ENCODE measurements at regions not wholly inside any gene's neighbourhood (a gene's known extent, or its start where the extent isn't known, plus 50 kb on each side); places are given as distances from the start of the nearest gene placed in this dataset.

- H3K36me3 ChIP-seq (ENCODE audit: control insufficient read depth, insufficient read depth, low read length), result no peaks in the 10 kb centered on the region
- TF ChIP-seq EZH2 (IDR thresholded peaks at IDR 0.05; ENCODE audit: low read length, missing control alignments), result no peak
- no peak for TF ChIP-seq CTCF (conservative IDR thresholded peaks at IDR 0.05 in 1 of 2, IDR thresholded peaks at IDR 0.05 in 1 of 2; ENCODE audit: low read depth in 1 of 2, low read length in 2 of 2)
- no peaks in the 10 kb centered on the region for H3K9me3 ChIP-seq (ENCODE audit: control insufficient read depth, insufficient read depth, low read depth, low read length)
- H3K4me2 ChIP-seq (ENCODE audit: extremely low read depth, insufficient read depth, low read length), result no peak overlapping the region
- H3K9ac ChIP-seq (ENCODE audit: insufficient read depth, low read length), result no peak overlapping the region
- no peak overlapping the region for H2AFZ ChIP-seq (ENCODE audit: low read length)
- peak in 1 of 2 donors; percentile 4 for DNase-seq (ENCODE audit: low read depth in 2 of 2)
- H3K79me2 ChIP-seq (ENCODE audit: control insufficient read depth, insufficient read depth, low read length), result no peaks in the 10 kb centered on the region
- H3K4me1 ChIP-seq (ENCODE audit: control insufficient read depth, extremely low read depth, insufficient read depth, low read length), result no peaks in the 10 kb centered on the region
- H3K27ac ChIP-seq (ENCODE audit: insufficient read depth, low read length), result no peak overlapping the region
- no peaks in the 10 kb centered on the region for H4K20me1 ChIP-seq (ENCODE audit: control insufficient read depth, extremely low read depth, insufficient read depth, low read length)
- no peaks in the 10 kb centered on the region for H3K27me3 ChIP-seq (ENCODE audit: control insufficient read depth, insufficient read depth, low read length)
- H3K4me3 ChIP-seq (replicated peaks in 1 of 4; ENCODE audit: control extremely low read depth in 1 of 4, insufficient read depth in 1 of 4, low read depth in 3 of 4, low read length in 4 of 4), result no peak overlapping the region
These were observed 68.0 kb upstream of the ZNF236 start for GRCh38 chr18:76754351-76754750.

- H3K79me2 ChIP-seq (ENCODE audit: control insufficient read depth, insufficient read depth, low read length), result no peaks in the 10 kb centered on the region
- H3K4me1 ChIP-seq (ENCODE audit: control insufficient read depth, extremely low read depth, insufficient read depth, low read length), result no peaks in the 10 kb centered on the region
- H3K36me3 ChIP-seq (ENCODE audit: control insufficient read depth, insufficient read depth, low read length), result no peaks in the 10 kb centered on the region
- no peak overlapping the region for H3K27ac ChIP-seq (ENCODE audit: insufficient read depth, low read length)
- no peak for DNase-seq (ENCODE audit: low read depth in 2 of 2)
- TF ChIP-seq CTCF (conservative IDR thresholded peaks at IDR 0.05 in 1 of 2, IDR thresholded peaks at IDR 0.05 in 1 of 2; ENCODE audit: low read depth in 1 of 2, low read length in 2 of 2) (no peak), EZH2 (IDR thresholded peaks at IDR 0.05; ENCODE audit: low read length, missing control alignments) (no peak)
- H3K9me3 ChIP-seq (ENCODE audit: control insufficient read depth, insufficient read depth, low read depth, low read length), result no peaks in the 10 kb centered on the region
- H3K4me3 ChIP-seq (replicated peaks in 1 of 4; ENCODE audit: control extremely low read depth in 1 of 4, insufficient read depth in 1 of 4, low read depth in 3 of 4, low read length in 4 of 4), result no peak overlapping the region
- H3K9ac ChIP-seq (ENCODE audit: insufficient read depth, low read length), result no peak overlapping the region
- H3K27me3 ChIP-seq (ENCODE audit: control insufficient read depth, insufficient read depth, low read length), result no peaks in the 10 kb centered on the region
- H2AFZ ChIP-seq (ENCODE audit: low read length), result no peak overlapping the region
- H4K20me1 ChIP-seq (ENCODE audit: control insufficient read depth, extremely low read depth, insufficient read depth, low read length), result no peaks in the 10 kb centered on the region
- no peak overlapping the region for H3K4me2 ChIP-seq (ENCODE audit: extremely low read depth, insufficient read depth, low read length)
These were observed 70.0 kb upstream of the ZNF236 start for GRCh38 chr18:76752400-76752799.

- no peaks in the 10 kb centered on the region for H3K36me3 ChIP-seq (ENCODE audit: control insufficient read depth, insufficient read depth, low read length)
- H3K27me3 ChIP-seq (ENCODE audit: control insufficient read depth, insufficient read depth, low read length), result no peaks in the 10 kb centered on the region
- no peaks in the 10 kb centered on the region for H3K79me2 ChIP-seq (ENCODE audit: control insufficient read depth, insufficient read depth, low read length)
- H4K20me1 ChIP-seq (ENCODE audit: control insufficient read depth, extremely low read depth, insufficient read depth, low read length), result no peaks in the 10 kb centered on the region
- H3K9me3 ChIP-seq (ENCODE audit: control insufficient read depth, insufficient read depth, low read depth, low read length), result no peaks in the 10 kb centered on the region
- TF ChIP-seq CTCF (conservative IDR thresholded peaks at IDR 0.05 in 1 of 2, IDR thresholded peaks at IDR 0.05 in 1 of 2; ENCODE audit: low read depth in 1 of 2, low read length in 2 of 2) (no peak), EZH2 (IDR thresholded peaks at IDR 0.05; ENCODE audit: low read length, missing control alignments) (no peak)
- no peak overlapping the region for H3K4me2 ChIP-seq (ENCODE audit: extremely low read depth, insufficient read depth, low read length)
- H3K9ac ChIP-seq (ENCODE audit: insufficient read depth, low read length), result no peak overlapping the region
- DNase-seq (ENCODE audit: low read depth in 2 of 2), result no peak
- no peak overlapping the region for H3K27ac ChIP-seq (ENCODE audit: insufficient read depth, low read length)
- H3K4me3 ChIP-seq (replicated peaks in 1 of 4; ENCODE audit: control extremely low read depth in 1 of 4, insufficient read depth in 1 of 4, low read depth in 3 of 4, low read length in 4 of 4), result no peak overlapping the region
- no peak overlapping the region for H2AFZ ChIP-seq (ENCODE audit: low read length)
- no peaks in the 10 kb centered on the region for H3K4me1 ChIP-seq (ENCODE audit: control insufficient read depth, extremely low read depth, insufficient read depth, low read length)
These were observed 71.2 kb upstream of the ZNF236 start for GRCh38 chr18:76750917-76751890.

Measured in fibroblast of lung (primary cell).